Suprapubic skin (tissue), 3 donors: ENCODE measurements at regions not wholly inside any gene's neighbourhood (a gene's known extent, or its start where the extent isn't known, plus 50 kb on each side); places are given as distances from the start of the nearest gene placed in this dataset.

Source experiments
- CTCF ChIP-seq, 2 donors: fragments of 200-600 bp in 1 of 2; fragments of 450-650 bp in 1 of 2; sonication (generic) in 1 of 2; IDR thresholded peaks; one replicate each; pipeline ENCODE4 v1.5.1; 2016 to 2019; ENCODE audit warnings: antibody characterized with exemption in 2 of 2, mild to moderate bottlenecking in 1 of 2, moderate library complexity in 1 of 2
- EP300 ChIP-seq: sonication (generic); formaldehyde crosslinking; IDR thresholded peaks from one replicate; pipeline ENCODE4 v1.6.1; 2017; ENCODE audit warnings: antibody characterized with exemption

DNA sequence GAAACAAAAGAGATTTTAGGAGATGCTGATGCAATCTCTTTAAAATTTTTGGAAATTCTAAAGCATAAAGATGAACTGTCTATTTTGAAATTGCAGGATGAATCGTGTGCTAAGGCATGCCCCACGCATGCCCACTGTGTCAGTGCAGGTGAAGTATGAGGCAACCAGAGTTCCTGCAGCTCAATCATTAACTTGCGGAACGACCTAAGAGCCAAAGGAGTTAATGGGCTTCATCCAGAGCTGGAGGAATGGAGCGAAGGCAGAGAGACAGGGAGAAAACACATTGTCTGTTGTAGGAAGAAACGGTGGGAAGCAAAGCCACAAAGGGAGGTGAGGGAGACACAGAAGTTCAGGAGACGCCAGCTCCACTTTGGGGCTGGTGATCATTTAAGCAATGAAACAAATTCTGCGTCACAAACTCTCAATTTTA is 265.2 kb downstream of the CCDC85A start:
- TF ChIP-seq CTCF (IDR thresholded peaks at IDR 0.05) (no peak), EP300 (no peak)
